ENCODE measurements at regions not wholly inside any gene's neighbourhood (a gene's known extent, or its start where the extent isn't known, plus 50 kb on each side); places are given as distances from the start of the nearest gene placed in this dataset.

GRCh38 chr11:15780382-15780781 lies 576.0 kb downstream of the SOX6 start:
- TF ChIP-seq CTCF (IDR thresholded peaks at IDR 0.05 in 2 of 3, conservative IDR thresholded peaks at IDR 0.05 in 1 of 3; ENCODE audit: borderline replicate concordance in 1 of 3, insufficient read depth in 1 of 3, low read depth in 2 of 3, low read length in 2 of 3), result no peak
- no peak for TF ChIP-seq ZBTB33 (IDR thresholded peaks at IDR 0.05; ENCODE audit: extremely low read depth, insufficient replicate concordance, low read length)
- TF ChIP-seq POLR2A (IDR thresholded peaks at IDR 0.05; ENCODE audit: borderline replicate concordance, extremely low read depth, insufficient read depth, insufficient read length), result no peak
- no peak for TF ChIP-seq ZFX (IDR thresholded peaks at IDR 0.05)
- TF ChIP-seq JUND (IDR thresholded peaks at IDR 0.05), result no peak
- TF ChIP-seq RAD21 (IDR thresholded peaks at IDR 0.05; ENCODE audit: low read depth), result no peak

All from HCT116 (cell line).